SK-N-DZ (cell line): ENCODE measurements at regions not wholly inside any gene's neighbourhood (a gene's known extent, or its start where the extent isn't known, plus 50 kb on each side); places are given as distances from the start of the nearest gene placed in this dataset.

Experiments used
- DNase-seq: peaks from one replicate; pipeline ENCODE4 v3.0.0-alpha.2; 2015; ENCODE audit warnings: low spot score

DNA sequence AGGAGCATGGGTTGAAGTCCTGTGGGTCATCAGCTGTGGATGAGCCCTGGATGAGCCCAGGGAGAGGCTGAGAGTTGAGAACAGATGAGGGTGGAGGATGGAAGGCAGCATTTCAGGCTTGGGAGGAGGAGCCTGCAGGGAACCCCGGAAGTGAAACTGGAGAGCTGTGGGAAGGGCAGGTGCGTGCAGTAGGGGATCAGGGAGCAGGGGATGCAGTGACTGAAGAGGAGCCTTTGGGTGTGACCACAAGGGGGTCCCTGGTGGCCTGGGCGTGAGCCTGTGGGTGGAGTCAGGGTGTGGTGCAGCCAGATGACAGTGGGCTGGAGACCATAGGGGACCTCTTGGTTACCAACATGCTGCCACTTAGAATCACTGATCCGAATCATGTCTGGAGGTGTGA is 115.5 kb downstream of the PAPOLA start:
- no peak for DNase-seq

GRCh38 chr14:96622926-96623325 is 120.7 kb downstream of the PAPOLA start:
- no peak for DNase-seq

- DNase-seq: no peak
Measured at GRCh38 chr14:96623676-96624484, 121.7 kb downstream of the PAPOLA start.

DNA sequence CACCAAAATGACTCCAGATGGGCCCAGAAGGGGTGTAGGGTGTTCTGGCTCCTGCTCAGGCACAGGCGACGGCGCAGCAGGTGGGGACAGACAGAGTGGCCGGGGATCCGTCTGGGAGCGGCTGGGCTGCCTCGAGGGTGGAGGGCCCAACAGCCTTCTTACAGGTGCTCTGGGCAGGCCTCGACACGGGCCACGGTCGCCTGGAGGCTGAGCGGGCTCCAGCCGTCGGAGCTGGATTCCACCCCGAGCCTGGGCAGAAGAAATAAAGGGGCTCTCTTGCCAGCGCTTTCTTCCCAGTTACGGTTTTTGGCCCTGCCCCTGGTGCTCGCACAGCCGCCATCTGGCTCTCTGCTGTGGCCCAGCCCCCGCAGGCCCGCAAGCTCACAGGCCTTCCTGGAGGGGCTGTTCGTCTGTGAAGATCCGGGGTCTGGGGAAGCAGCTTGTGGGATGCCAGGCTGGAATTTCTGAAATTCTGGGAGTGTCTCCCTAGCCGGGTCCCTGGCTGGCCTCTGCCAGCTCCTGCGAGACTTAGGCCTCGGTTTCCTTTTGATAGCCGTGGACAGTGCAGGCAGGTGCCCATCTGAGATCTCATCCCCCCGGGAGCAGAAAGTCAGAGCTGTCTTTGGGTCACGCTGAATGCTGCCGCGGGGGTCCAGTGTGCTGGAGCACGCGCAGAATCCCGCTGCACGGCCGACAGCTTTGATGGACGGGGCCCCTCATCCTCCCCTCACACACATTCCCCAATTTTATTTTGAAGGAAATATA is 122.7 kb downstream of the PAPOLA start:
- no peak for DNase-seq

GRCh38 chr14:96625426-96625985 is 123.3 kb downstream of the PAPOLA start:
- no peak for DNase-seq

- no peak for DNase-seq
Measured at GRCh38 chr14:96626121-96626768, 124.1 kb downstream of the PAPOLA start.

GRCh38 chr14:96626916-96627315 is 124.7 kb downstream of the PAPOLA start:
- no peak for DNase-seq

DNA sequence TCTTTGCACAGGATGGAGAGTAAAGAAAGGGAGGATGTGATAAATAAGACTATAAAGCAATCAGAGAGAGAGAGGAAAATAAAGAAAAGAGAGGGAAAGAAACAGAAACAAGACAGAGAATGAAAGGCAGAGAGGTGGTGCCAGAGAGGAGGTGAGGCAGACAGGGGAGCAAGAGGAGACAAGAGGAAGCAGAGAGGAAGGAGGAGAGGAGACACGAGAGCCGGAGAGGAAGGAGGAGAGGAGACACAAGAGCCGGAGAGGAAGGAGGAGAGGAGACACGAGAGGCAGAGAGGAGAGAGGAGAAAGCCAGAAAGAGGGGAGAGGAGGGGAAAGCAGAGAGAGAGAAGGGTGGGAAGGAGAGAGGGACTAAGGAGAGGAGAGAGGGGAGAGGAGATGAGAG is 125.2 kb downstream of the PAPOLA start:
- DNase-seq: peak; percentile 10

- no peak for DNase-seq
Measured at GRCh38 chr14:96627811-96628775, 125.9 kb downstream of the PAPOLA start.

- DNase-seq: no peak
Measured at GRCh38 chr14:96629082-96629481, 126.9 kb downstream of the PAPOLA start.

DNA sequence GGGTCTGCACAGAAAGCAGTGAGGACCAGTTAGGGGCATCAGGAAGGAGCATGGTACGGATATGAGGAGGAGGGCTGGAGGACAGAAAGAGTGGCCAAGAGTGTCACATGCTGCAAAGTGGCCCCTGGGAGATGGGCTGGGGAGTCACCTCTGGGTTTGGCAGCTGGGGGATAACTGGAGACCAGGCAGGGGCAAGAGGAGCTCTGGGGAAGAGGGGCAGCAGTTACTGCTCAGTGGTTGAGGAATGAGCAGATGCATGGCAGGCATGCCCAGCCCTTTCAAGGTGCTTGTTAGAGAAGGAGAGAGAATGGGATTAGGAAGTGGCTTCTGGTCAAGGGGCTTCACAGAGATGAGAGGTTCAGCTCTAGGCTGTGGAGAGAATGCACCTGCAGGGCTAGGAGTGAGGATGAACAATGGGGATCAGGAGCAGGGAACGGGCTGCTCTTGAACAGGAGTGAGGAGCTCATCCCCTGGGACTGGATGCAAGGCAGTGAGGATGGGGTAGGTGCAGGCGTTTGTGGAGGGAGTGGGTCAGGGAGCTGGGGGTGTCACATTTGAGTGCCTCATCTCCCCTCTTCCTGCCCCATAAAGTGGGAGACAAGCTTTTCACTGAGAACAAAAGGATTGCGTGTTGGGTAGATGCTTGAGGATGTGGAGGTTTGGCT is 127.5 kb downstream of the PAPOLA start:
- no peak for DNase-seq

DNA sequence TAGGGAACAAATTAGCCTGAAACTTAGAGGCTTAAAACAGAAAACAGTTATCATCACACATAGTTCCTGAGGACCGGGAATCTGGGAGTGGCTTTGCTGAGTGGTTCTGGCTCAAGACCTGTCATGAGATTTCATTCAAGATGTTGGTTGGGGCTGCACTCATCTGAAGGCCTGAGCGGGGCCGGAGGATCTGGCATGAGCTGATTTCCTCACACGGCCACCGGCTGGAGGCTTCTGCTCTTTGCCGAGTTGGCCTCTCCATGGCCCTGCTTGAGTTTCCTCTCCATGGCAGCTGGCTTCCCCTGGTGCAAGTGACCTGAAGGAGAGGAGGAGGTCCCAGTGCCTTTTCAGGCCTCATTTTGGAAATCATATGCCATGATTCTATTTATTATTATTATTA is 128.1 kb downstream of the PAPOLA start:
- no peak for DNase-seq

DNA sequence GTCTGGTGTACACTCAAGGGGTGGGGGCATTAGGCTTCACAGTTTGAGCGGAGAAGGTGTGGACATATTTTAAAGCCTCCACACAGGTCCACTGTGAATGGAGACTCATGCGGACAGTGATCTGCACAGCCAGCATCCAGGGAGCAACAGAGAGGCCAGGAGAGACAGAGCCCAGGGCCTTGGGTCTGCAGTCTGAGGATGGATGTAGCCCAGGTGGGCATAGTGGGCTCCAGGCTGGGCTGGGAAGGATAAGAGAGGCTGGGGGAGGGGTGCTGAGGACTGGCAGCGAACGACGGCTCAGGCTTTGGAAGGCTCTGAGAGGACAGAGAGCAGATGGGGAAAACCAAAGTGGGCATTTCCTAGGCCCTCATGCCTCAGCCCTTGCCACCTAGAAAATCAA is 128.8 kb downstream of the PAPOLA start:
- no peak for DNase-seq

DNA sequence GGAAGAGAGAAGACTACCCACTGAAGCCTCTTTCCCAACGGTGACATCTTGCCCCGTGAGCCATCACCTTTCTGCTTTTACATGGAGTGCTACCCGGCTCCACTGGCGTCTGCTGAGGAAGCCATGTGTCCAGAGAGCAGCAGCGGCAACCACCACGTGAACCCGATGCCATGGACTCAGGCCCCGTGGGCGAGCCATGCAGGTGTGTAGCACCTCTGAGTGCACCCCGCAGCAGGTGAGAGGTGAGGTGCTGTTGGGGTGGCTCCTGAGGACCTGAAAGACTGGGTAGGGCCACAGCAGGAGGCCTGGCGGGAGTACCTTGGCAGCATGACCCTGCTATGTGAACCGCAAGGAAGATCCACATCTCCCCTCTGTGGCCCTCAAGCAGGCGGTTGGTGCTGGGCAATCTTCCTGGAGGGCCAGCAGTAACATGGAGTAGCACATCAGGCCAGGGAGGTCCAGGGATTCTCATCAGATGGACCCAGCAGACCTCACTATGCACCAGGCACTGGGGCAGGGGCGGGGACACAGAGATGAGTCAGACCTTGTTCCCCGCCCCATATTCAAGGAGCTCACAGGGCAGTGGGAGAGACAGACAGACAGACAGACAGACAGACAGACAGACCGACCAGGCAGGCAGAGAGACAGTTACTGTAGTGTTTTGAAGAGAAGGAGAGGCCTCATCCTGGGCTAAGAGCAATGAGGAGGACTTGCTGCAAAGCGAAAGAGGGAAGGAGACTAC is 129.6 kb downstream of the PAPOLA start:
- DNase-seq: no peak

GRCh38 chr14:96632363-96632758 is 130.2 kb downstream of the PAPOLA start:
- DNase-seq: no peak

- DNase-seq: no peak
Measured at GRCh38 chr14:96633096-96633495, 130.9 kb downstream of the PAPOLA start.

GRCh38 chr14:96634481-96634880 is 132.3 kb downstream of the PAPOLA start:
- DNase-seq: no peak

DNA sequence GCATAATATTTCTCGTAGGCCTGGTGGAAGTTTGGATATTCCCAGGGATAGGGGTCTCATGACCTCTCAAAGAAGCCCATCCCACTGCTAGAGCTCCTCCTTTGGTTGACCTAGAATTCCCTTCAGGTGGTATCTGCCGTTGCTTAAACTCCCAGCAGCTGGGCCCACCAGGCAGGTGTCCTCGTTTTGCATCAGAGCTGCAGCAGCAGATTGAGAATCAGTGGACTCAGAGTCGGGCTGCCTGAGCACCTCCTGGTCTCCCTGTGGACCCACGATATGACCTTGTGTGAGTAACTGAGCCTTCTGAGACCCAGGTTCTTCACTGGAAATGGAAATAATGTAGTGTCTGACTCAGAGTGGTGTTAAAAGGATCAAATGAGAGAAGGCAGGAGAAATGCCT is 132.7 kb downstream of the PAPOLA start:
- no peak for DNase-seq

GRCh38 chr14:96635850-96636249 is 133.7 kb downstream of the PAPOLA start:
- no peak for DNase-seq

GRCh38 chr14:96637521-96637920 is 135.3 kb downstream of the PAPOLA start:
- DNase-seq: no peak
